Caco-2 (cell line): ENCODE measurements at regions not wholly inside any gene's neighbourhood (a gene's known extent, or its start where the extent isn't known, plus 50 kb on each side); places are given as distances from the start of the nearest gene placed in this dataset.

Experiments used
- BruUV-seq: library from RNA; stranded (reverse); fragments of 400-500 nt; replicated peaks from 2 replicates; lab custom pipeline; 2021; lab: Mats Ljungman, UMichigan
- CTCF ChIA-PET: fragments of 300-600 bp; sonication (Branson Sonifier 250); formaldehyde crosslinking; loops from one replicate; lab custom pipeline; 2022; ENCODE audit warnings: antibody characterized with exemption; lab: Charles Lee
- POLR2A ChIA-PET: fragments of 300-600 bp; sonication (Branson Sonifier 250); formaldehyde crosslinking; loops from one replicate; lab custom pipeline; 2022; ENCODE audit warnings: antibody characterized with exemption; lab: Charles Lee
- DNase-seq, 2 experiments: peaks; one replicate each; pipeline versions ENCODE4 v3.0.0 to v3.0.0-alpha.2; 2020 to 2022
- H3K27me3 ChIP-seq: replicated peaks from 2 replicates; pipeline ENCODE4 v1.6.0; 2011; ENCODE audit warnings: low read length; ENCODE audit not compliant: control insufficient read depth, insufficient read depth
- H3K36me3 ChIP-seq: 2 replicates; pipeline ENCODE4 v1.5.1; 2011; ENCODE audit warnings: low read length; ENCODE audit not compliant: control insufficient read depth, insufficient read depth
- H3K4me1 ChIP-seq: fragments of 250-450 bp; sonication (Bioruptor Pico); 2 replicates; pipeline ENCODE4 v1.5.1; 2020; ENCODE audit warnings: mild to moderate bottlenecking
- H3K4me3 ChIP-seq: 2 replicates; pipeline ENCODE4 v1.5.1; 2011; ENCODE audit warnings: low read depth, mild to moderate bottlenecking, control low read depth, low read length
- H3K9me3 ChIP-seq: fragments of 250-450 bp; sonication (Bioruptor Pico); 2 replicates; pipeline ENCODE4 v1.5.1; 2020; ENCODE audit warnings: mild to moderate bottlenecking, moderate library complexity
- H3K27ac Mint-ChIP-seq: one replicate; pipeline ENCODE4 v1.8.0; 2022; ENCODE audit warnings: mixed read lengths; ENCODE audit not compliant: unreplicated experiment
- H3K27me3 Mint-ChIP-seq: one replicate; pipeline ENCODE4 v1.8.0; 2022; ENCODE audit warnings: mixed read lengths; ENCODE audit not compliant: insufficient read depth, unreplicated experiment
- H3K36me3 Mint-ChIP-seq: one replicate; pipeline ENCODE4 v1.8.0; 2022; ENCODE audit warnings: mild to moderate bottlenecking, mixed read lengths; ENCODE audit not compliant: insufficient read depth, unreplicated experiment
- H3K4me1 Mint-ChIP-seq: one replicate; pipeline ENCODE4 v1.8.0; 2022; ENCODE audit warnings: low read depth, mixed read lengths; ENCODE audit not compliant: unreplicated experiment
- H3K4me3 Mint-ChIP-seq: one replicate; pipeline ENCODE4 v1.8.0; 2022; ENCODE audit warnings: mild to moderate bottlenecking, moderate library complexity, mixed read lengths; ENCODE audit not compliant: unreplicated experiment
- H3K9me3 Mint-ChIP-seq: one replicate; pipeline ENCODE4 v1.8.0; 2022; ENCODE audit warnings: mixed read lengths; ENCODE audit not compliant: unreplicated experiment
- intact Hi-C: fragments of 100-400 bp; cut with micrococcal nuclease; formaldehyde crosslinking; loops from one replicate; pipeline ENCODE4 v1.10.0; 2022; ENCODE audit not compliant: unreplicated experiment
- TF ChIP-seq, protein P1 (sequence below), 2 experiments: fragments of 200-600 bp in 1 of 2; IDR thresholded peaks; 1 replicate in 1 of 2; 2 replicates in 1 of 2; pipeline versions ENCODE4 v1.5.1 to v1.8.0; 2011 to 2022; ENCODE audit warnings: antibody characterized with exemption in 1 of 2, control low read depth in 1 of 2, inconsistent platforms in 1 of 2, low read depth in 1 of 2, low read length in 1 of 2, mild to moderate bottlenecking in 1 of 2, moderate library complexity in 1 of 2; ENCODE audit not compliant: insufficient read depth in 1 of 2, severe bottlenecking in 1 of 2, unreplicated experiment in 1 of 2

DNA sequence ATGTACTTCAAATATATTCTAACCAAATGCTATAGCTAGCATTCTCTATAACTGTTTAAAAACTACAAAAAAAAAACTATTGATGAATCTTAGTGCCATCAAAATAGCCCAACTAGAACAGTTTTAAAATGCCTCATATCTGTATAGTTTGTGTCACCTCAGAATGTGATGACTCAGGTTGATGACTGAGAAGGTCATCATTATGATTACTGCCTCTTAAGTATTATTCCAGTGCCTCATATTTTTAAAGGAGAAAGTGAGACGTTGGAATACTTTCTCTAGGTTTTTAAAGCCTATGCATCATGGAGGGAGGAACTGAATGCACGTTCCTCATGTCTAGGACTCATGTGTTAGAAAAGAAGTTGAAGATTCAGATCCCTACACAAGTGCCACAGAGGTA lies 88.2 kb downstream of the TMA16 start:
- Mint-ChIP-seq H3K4me1 (no peaks in the 10 kb centered on the region), H3K4me3 (no peak overlapping the region), H3K27ac (no peak overlapping the region), H3K36me3 (no peaks in the 10 kb centered on the region), H3K27me3 (peaks cover 2% of the 10 kb centered on the region), H3K9me3 (no peaks in the 10 kb centered on the region)
- intact Hi-C loops = no loop called here
- Histone ChIP-seq H3K27me3 (no peaks in the 10 kb centered on the region), H3K4me1 (no peaks in the 10 kb centered on the region), H3K36me3 (no peaks in the 10 kb centered on the region), H3K4me3 (no peak overlapping the region), H3K9me3 (no peaks in the 10 kb centered on the region)
- POLR2A ChIA-PET = no interaction called here
- DNase-seq = no peak
- TF ChIP-seq, protein P1, sequence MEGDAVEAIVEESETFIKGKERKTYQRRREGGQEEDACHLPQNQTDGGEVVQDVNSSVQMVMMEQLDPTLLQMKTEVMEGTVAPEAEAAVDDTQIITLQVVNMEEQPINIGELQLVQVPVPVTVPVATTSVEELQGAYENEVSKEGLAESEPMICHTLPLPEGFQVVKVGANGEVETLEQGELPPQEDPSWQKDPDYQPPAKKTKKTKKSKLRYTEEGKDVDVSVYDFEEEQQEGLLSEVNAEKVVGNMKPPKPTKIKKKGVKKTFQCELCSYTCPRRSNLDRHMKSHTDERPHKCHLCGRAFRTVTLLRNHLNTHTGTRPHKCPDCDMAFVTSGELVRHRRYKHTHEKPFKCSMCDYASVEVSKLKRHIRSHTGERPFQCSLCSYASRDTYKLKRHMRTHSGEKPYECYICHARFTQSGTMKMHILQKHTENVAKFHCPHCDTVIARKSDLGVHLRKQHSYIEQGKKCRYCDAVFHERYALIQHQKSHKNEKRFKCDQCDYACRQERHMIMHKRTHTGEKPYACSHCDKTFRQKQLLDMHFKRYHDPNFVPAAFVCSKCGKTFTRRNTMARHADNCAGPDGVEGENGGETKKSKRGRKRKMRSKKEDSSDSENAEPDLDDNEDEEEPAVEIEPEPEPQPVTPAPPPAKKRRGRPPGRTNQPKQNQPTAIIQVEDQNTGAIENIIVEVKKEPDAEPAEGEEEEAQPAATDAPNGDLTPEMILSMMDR (IDR thresholded peaks at IDR 0.05; ENCODE audit: insufficient read depth in 1 of 2, low read depth in 1 of 2, low read length in 1 of 2, severe bottlenecking in 1 of 2, unreplicated experiment in 1 of 2) = no peak
- BruUV-seq = no TSS peak
- CTCF ChIA-PET = no interaction called here

DNA sequence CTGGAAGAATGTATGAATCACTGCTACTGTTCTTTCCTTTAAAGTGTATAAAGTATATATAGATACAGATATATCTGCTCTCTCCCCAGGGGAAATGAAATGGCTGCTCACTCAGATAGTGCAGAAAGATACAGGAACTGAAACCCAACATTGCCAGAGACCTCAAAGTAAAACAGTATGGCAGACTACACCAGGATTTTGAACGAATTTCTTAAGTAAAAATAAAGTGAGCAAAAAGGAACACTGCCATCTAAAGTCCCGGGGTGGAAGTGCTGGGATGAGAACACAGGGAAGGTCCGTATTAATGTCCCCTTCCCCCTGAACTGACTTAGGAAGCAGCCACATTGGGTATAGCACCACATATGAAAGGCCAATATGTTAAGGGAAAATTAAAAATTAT lies 93.4 kb downstream of the TMA16 start:
- peak in 1 of 2 experiments; percentile 28 for DNase-seq
- Histone ChIP-seq H3K9me3 (no peaks in the 10 kb centered on the region), H3K4me1 (no peaks in the 10 kb centered on the region), H3K36me3 (no peaks in the 10 kb centered on the region), H3K4me3 (no peak overlapping the region), H3K27me3 (no peaks in the 10 kb centered on the region)
- H3K36me3 Mint-ChIP-seq = no peaks in the 10 kb centered on the region
- no TSS peak for BruUV-seq
- H3K27me3 Mint-ChIP-seq = no peaks in the 10 kb centered on the region
- CTCF ChIA-PET = no interaction called here
- no peak overlapping the region for H3K27ac Mint-ChIP-seq
- POLR2A ChIA-PET = no interaction called here
- no peaks in the 10 kb centered on the region for H3K4me1 Mint-ChIP-seq
- no peaks in the 10 kb centered on the region for H3K9me3 Mint-ChIP-seq
- intact Hi-C loops = no loop called here
- no peak overlapping the region for H3K4me3 Mint-ChIP-seq
- TF ChIP-seq, protein P1 (IDR thresholded peaks at IDR 0.05; ENCODE audit: insufficient read depth in 1 of 2, low read depth in 1 of 2, low read length in 1 of 2, severe bottlenecking in 1 of 2, unreplicated experiment in 1 of 2) = peak in 1 of 2 experiments; percentile 28

DNA sequence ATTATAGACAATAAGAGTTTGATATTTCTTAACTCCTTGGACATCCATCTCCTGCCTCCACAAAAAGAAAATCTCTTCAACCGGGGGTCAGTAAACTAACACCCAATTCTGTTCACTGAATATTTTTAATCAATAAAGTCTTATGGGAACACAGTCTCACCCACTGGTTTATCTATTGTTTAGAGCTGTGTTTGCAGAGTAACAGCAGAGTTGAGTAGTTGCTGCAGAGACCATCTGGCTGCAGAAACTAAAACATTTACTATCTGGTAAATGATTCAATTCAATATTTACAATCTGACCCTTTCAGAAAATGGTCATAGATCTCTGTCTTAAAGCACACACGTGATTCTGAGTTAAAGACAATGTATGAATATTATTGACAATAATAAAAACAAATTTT lies 94.0 kb downstream of the TMA16 start:
- POLR2A ChIA-PET = no interaction called here
- CTCF ChIA-PET = no interaction called here
- Mint-ChIP-seq H3K4me3 (no peak overlapping the region), H3K36me3 (no peaks in the 10 kb centered on the region), H3K9me3 (no peaks in the 10 kb centered on the region), H3K4me1 (no peaks in the 10 kb centered on the region), H3K27me3 (no peaks in the 10 kb centered on the region), H3K27ac (no peak overlapping the region)
- no peaks in the 10 kb centered on the region for H3K4me1 ChIP-seq
- BruUV-seq = no TSS peak
- H3K27me3 ChIP-seq = no peaks in the 10 kb centered on the region
- TF ChIP-seq, protein P1 (IDR thresholded peaks at IDR 0.05; ENCODE audit: insufficient read depth in 1 of 2, low read depth in 1 of 2, low read length in 1 of 2, severe bottlenecking in 1 of 2, unreplicated experiment in 1 of 2) = no peak
- intact Hi-C loops = no loop called here
- DNase-seq = no peak
- H3K4me3 ChIP-seq = no peak overlapping the region
- no peaks in the 10 kb centered on the region for H3K9me3 ChIP-seq
- H3K36me3 ChIP-seq = no peaks in the 10 kb centered on the region
